IMR-90 (cell line): ENCODE measurements at regions not wholly inside any gene's neighbourhood (a gene's known extent, or its start where the extent isn't known, plus 50 kb on each side); places are given as distances from the start of the nearest gene placed in this dataset.

Experiments
- BHLHE40 ChIP-seq: fragments of 150-350 bp; IDR thresholded peaks from 2 replicates; pipeline ENCODE4 v1.6.1; 2016; ENCODE audit warnings: mild to moderate bottlenecking, low read depth, low read length
- CTCF ChIP-seq: conservative IDR thresholded peaks from 2 replicates; pipeline ENCODE4 v1.5.1; 2012; ENCODE audit warnings: mild to moderate bottlenecking, low read depth, low read length, improper control_type of control experiment
- FOS ChIP-seq: fragments of 150-350 bp; IDR thresholded peaks from 2 replicates; pipeline ENCODE4 v1.6.1; 2016; ENCODE audit warnings: low read depth, low read length
- MAFK ChIP-seq: IDR thresholded peaks from 2 replicates; pipeline ENCODE4 v1.6.1; 2012; ENCODE audit warnings: low read depth, low read length, improper control_type of control experiment
- POLR2A ChIP-seq: IDR thresholded peaks from 2 replicates; pipeline ENCODE4 v1.6.1; 2012; ENCODE audit warnings: mild to moderate bottlenecking, low read depth, low read length

- TF ChIP-seq CTCF (no peak), FOS (no peak), POLR2A (no peak), MAFK (no peak), BHLHE40 (no peak)
These were observed 668.5 kb downstream of the PLOD2 start for GRCh38 chr3:145492456-145492855.
